Trophoblast cell (in vitro differentiated cells and primary cell): ENCODE measurements at regions not wholly inside any gene's neighbourhood (a gene's known extent, or its start where the extent isn't known, plus 50 kb on each side); places are given as distances from the start of the nearest gene placed in this dataset.

Experiments used
- DNase-seq, 2 donors: peaks; one replicate each; pipeline ENCODE4 v3.0.0-alpha.2; 2016
- H2AFZ ChIP-seq: 2 replicates; pipeline ENCODE4 v1.6.1; 2013; ENCODE audit warnings: low read length, moderate library complexity, mild to moderate bottlenecking; ENCODE audit not compliant: insufficient read depth, poor library complexity
- H2AK5ac ChIP-seq: 2 replicates; pipeline ENCODE4 v1.6.1; 2013; ENCODE audit warnings: mild to moderate bottlenecking, low read length
- H2BK120ac ChIP-seq: 2 replicates; pipeline ENCODE4 v1.6.1; 2013; ENCODE audit warnings: low read length, mild to moderate bottlenecking, moderate library complexity; ENCODE audit not compliant: insufficient read depth, poor library complexity
- H2BK12ac ChIP-seq: 2 replicates; pipeline ENCODE4 v1.6.1; 2013; ENCODE audit warnings: mild to moderate bottlenecking, low read length, moderate library complexity
- H2BK5ac ChIP-seq: 2 replicates; pipeline ENCODE4 v1.6.1; 2013; ENCODE audit warnings: low read length, low read depth, moderate library complexity, mild to moderate bottlenecking; ENCODE audit not compliant: poor library complexity
- H3K14ac ChIP-seq: 2 replicates; pipeline ENCODE4 v1.6.1; 2013; ENCODE audit warnings: mild to moderate bottlenecking, low read length
- H3K18ac ChIP-seq: 2 replicates; pipeline ENCODE4 v1.6.1; 2013; ENCODE audit warnings: mild to moderate bottlenecking, low read length
- H3K23ac ChIP-seq: 2 replicates; pipeline ENCODE4 v1.6.1; 2013; ENCODE audit warnings: low read length
- H3K27ac ChIP-seq: 2 replicates; pipeline ENCODE4 v1.5.1; 2013; ENCODE audit warnings: low read depth, mild to moderate bottlenecking, inconsistent platforms, low read length, moderate library complexity
- H3K27me3 ChIP-seq: 2 replicates; pipeline ENCODE4 v1.6.1; 2013; ENCODE audit warnings: inconsistent platforms, mild to moderate bottlenecking, low read length, moderate library complexity; ENCODE audit not compliant: insufficient read depth
- H3K36me3 ChIP-seq, 2 experiments: 1 replicate in 1 of 2; 2 replicates in 1 of 2; pipeline ENCODE4 v1.6.1; 2013; ENCODE audit warnings: low read length in 2 of 2, mild to moderate bottlenecking in 2 of 2, moderate library complexity in 1 of 2; ENCODE audit not compliant: insufficient read depth in 2 of 2, control insufficient read depth in 1 of 2
- H3K4ac ChIP-seq: 2 replicates; pipeline ENCODE4 v1.6.1; 2013; ENCODE audit warnings: low read depth, mild to moderate bottlenecking, low read length, moderate library complexity
- H3K4me1 ChIP-seq, 2 experiments: 1 replicate in 1 of 2; 2 replicates in 1 of 2; pipeline ENCODE4 v1.6.1; 2013; ENCODE audit warnings: low read length in 2 of 2, mild to moderate bottlenecking in 2 of 2, moderate library complexity in 1 of 2; ENCODE audit not compliant: insufficient read depth in 2 of 2, control insufficient read depth in 1 of 2
- H3K4me2 ChIP-seq: 2 replicates; pipeline ENCODE4 v1.6.1; 2013; ENCODE audit warnings: inconsistent platforms, mild to moderate bottlenecking, low read length, moderate library complexity
- H3K4me3 ChIP-seq: 2 replicates; pipeline ENCODE4 v1.5.1; 2013; ENCODE audit warnings: mild to moderate bottlenecking, low read depth, low read length, inconsistent platforms
- H3K79me1 ChIP-seq: one replicate; pipeline ENCODE4 v1.6.1; 2013; ENCODE audit warnings: low read length
- H3K79me2 ChIP-seq: 2 replicates; pipeline ENCODE4 v1.6.1; 2013; ENCODE audit warnings: low read length, mild to moderate bottlenecking; ENCODE audit not compliant: control insufficient read depth, insufficient read depth, poor library complexity
- H3K9ac ChIP-seq: 2 replicates; pipeline ENCODE4 v1.6.1; 2013; ENCODE audit warnings: mild to moderate bottlenecking, low read length
- H3K9me3 ChIP-seq: 2 replicates; pipeline ENCODE4 v1.6.1; 2013; ENCODE audit warnings: low read depth, mild to moderate bottlenecking, control low read depth, inconsistent platforms, low read length; ENCODE audit not compliant: insufficient read depth
- H4K12ac ChIP-seq: 2 replicates; pipeline ENCODE4 v1.6.1; 2013; ENCODE audit warnings: low read depth, mild to moderate bottlenecking, low read length, moderate library complexity
- H4K8ac ChIP-seq: 2 replicates; pipeline ENCODE4 v1.6.1; 2013; ENCODE audit warnings: low read depth, mild to moderate bottlenecking, low read length, moderate library complexity
- H4K91ac ChIP-seq: one replicate; pipeline ENCODE4 v1.6.1; 2013; ENCODE audit warnings: low read depth, mild to moderate bottlenecking, low read length, moderate library complexity
- WGBS: extraction: QIAGEN DNeasy Blood & Tissue Kit; methylation state at CpG from one replicate; pipeline ENCODE4 v1.1.7; 2013; ENCODE audit warnings: missing lambda C conversion rate; ENCODE audit not compliant: insufficient read length, insufficient coverage; ENCODE audit errors: extremely low coverage; 5-methylcytosine and 5-hydroxymethylcytosine counted together

GRCh38 chr3:64798316-64798715, 110.5 kb upstream of the ADAMTS9 start:
- H3K4me1 ChIP-seq = no peaks in the 10 kb centered on the region
- H3K4ac ChIP-seq = no peak overlapping the region
- no peak overlapping the region for H4K91ac ChIP-seq
- no peak overlapping the region for H2AK5ac ChIP-seq
- no peaks in the 10 kb centered on the region for H3K79me2 ChIP-seq
- no peak overlapping the region for H2AFZ ChIP-seq
- H2BK5ac ChIP-seq = no peak overlapping the region
- no peak overlapping the region for H3K18ac ChIP-seq
- H4K8ac ChIP-seq = no peak overlapping the region
- H3K79me1 ChIP-seq = no peaks in the 10 kb centered on the region
- H4K12ac ChIP-seq = no peak overlapping the region
- no peak for DNase-seq
- no peak overlapping the region for H3K27ac ChIP-seq
- H2BK120ac ChIP-seq = no peak overlapping the region
- H3K14ac ChIP-seq = no peak overlapping the region
- peak overlapping the region; percentile 50 for H3K4me3 ChIP-seq
- H3K27me3 ChIP-seq = no peaks in the 10 kb centered on the region
- H3K4me2 ChIP-seq = no peak overlapping the region
- H3K9me3 ChIP-seq = no peaks in the 10 kb centered on the region
- no peak overlapping the region for H3K9ac ChIP-seq
- no peak overlapping the region for H2BK12ac ChIP-seq
- WGBS = no CpG with 5 or more reads among the region's 5 CpGs
- no peak overlapping the region for H3K23ac ChIP-seq
- no peaks in the 10 kb centered on the region for H3K36me3 ChIP-seq

- DNase-seq = no peak
- no CpG with 5 or more reads among the region's 7 CpGs for WGBS
Observed at GRCh38 chr3:64796607-64797399, 109.0 kb upstream of the ADAMTS9 start.

GRCh38 chr3:64792445-64792844, 104.6 kb upstream of the ADAMTS9 start:
- Histone ChIP-seq H2AFZ (no peak overlapping the region), H4K12ac (no peak overlapping the region), H3K36me3 (no peaks in the 10 kb centered on the region), H3K27ac (no peak overlapping the region), H2BK12ac (no peak overlapping the region), H3K27me3 (no peaks in the 10 kb centered on the region), H4K8ac (no peak overlapping the region), H3K4me2 (no peak overlapping the region), H2BK5ac (no peak overlapping the region), H3K9ac (no peak overlapping the region), H3K4me3 (no peak overlapping the region), H3K9me3 (no peaks in the 10 kb centered on the region), H3K79me2 (no peaks in the 10 kb centered on the region), H3K14ac (no peak overlapping the region), H3K4ac (no peak overlapping the region), H3K18ac (no peak overlapping the region), H2AK5ac (no peak overlapping the region), H2BK120ac (no peak overlapping the region), H3K23ac (no peak overlapping the region), H3K79me1 (no peaks in the 10 kb centered on the region), H3K4me1 (no peaks in the 10 kb centered on the region), H4K91ac (no peak overlapping the region)
- WGBS = no CpG with 5 or more reads among the region's 3 CpGs
- DNase-seq = no peak

More at GRCh38 chr3:64796607-64797399, 109.0 kb upstream of the ADAMTS9 start:
- Histone ChIP-seq H3K79me1 (no peaks in the 10 kb centered on the region), H4K12ac (no peak overlapping the region), H3K4ac (no peak overlapping the region), H3K9ac (no peak overlapping the region), H3K36me3 (no peaks in the 10 kb centered on the region), H3K27me3 (no peaks in the 10 kb centered on the region), H3K9me3 (no peaks in the 10 kb centered on the region), H3K79me2 (no peaks in the 10 kb centered on the region), H3K14ac (no peak overlapping the region), H3K4me3 (no peak overlapping the region), H4K8ac (no peak overlapping the region), H3K27ac (no peak overlapping the region), H2BK120ac (no peak overlapping the region), H2AK5ac (no peak overlapping the region), H3K23ac (no peak overlapping the region), H2AFZ (no peak overlapping the region), H2BK5ac (no peak overlapping the region), H4K91ac (no peak overlapping the region), H3K4me2 (no peak overlapping the region), H3K4me1 (no peaks in the 10 kb centered on the region), H3K18ac (no peak overlapping the region), H2BK12ac (no peak overlapping the region)

- no peaks in the 10 kb centered on the region for H3K79me1 ChIP-seq
- H3K4me2 ChIP-seq = no peak overlapping the region
- no peak overlapping the region for H4K12ac ChIP-seq
- DNase-seq = no peak
- no peaks in the 10 kb centered on the region for H3K79me2 ChIP-seq
- no peak overlapping the region for H3K9ac ChIP-seq
- no CpG with 5 or more reads among the region's 4 CpGs for WGBS
- H3K4me1 ChIP-seq = no peaks in the 10 kb centered on the region
- H2BK5ac ChIP-seq = no peak overlapping the region
- H2BK120ac ChIP-seq = no peak overlapping the region
- H3K18ac ChIP-seq = no peak overlapping the region
- H3K27me3 ChIP-seq = no peaks in the 10 kb centered on the region
- H4K91ac ChIP-seq = no peak overlapping the region
- H3K23ac ChIP-seq = no peak overlapping the region
- no peak overlapping the region for H2AFZ ChIP-seq
- no peak overlapping the region for H3K4me3 ChIP-seq
- H4K8ac ChIP-seq = no peak overlapping the region
- no peaks in the 10 kb centered on the region for H3K9me3 ChIP-seq
- no peak overlapping the region for H3K27ac ChIP-seq
- H3K14ac ChIP-seq = no peak overlapping the region
- no peak overlapping the region for H3K4ac ChIP-seq
- no peaks in the 10 kb centered on the region for H3K36me3 ChIP-seq
- no peak overlapping the region for H2AK5ac ChIP-seq
- no peak overlapping the region for H2BK12ac ChIP-seq
Observed at GRCh38 chr3:64789111-64789510, 101.3 kb upstream of the ADAMTS9 start.
